ENCODE measurements at regions not wholly inside any gene's neighbourhood (a gene's known extent, or its start where the extent isn't known, plus 50 kb on each side); places are given as distances from the start of the nearest gene placed in this dataset.

DNA sequence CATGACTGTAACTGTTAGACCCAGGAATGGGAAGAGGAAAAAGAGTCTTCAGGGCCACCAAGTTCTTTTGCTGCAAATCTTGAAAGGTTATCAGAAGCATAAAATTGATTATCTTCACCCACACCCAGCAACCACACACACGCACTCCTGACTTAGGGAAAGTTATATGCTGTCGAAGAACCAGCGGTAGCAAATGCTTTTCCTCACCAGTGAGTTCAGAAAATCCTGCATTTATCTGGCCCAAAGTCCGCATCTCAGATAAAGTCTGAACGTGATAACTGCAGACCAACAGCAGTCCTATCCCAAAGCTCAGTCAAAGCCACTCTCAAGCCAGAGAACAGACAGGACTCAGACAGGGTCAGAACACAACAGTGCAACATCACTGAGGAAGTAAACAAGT, 115.6 kb downstream of the IRS2 start:
- DNase-seq (ENCODE audit: extremely low read depth in 1 of 2, low read depth in 1 of 2): no peak

DNA sequence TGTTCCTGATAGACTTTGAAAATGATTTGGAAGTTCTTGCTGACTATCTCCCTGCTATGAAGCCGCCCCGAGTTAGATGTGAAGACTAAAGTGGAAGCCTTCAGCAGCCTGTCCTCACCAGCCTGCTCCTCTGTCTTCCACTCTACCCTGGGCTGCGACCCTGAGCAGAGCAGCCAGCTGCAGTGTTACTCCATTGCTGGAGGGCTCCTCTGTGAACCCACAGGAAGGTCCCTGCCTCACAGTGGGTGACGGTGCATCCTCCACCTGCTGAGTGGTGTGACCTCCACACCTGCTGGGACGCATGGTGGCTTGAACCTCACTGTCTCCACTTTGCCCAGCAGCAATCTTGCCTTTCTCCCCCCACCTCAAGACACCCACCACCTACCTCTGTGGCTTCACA, 116.4 kb downstream of the IRS2 start:
- DNase-seq (ENCODE audit: extremely low read depth in 1 of 2, low read depth in 1 of 2): no peak

DNA sequence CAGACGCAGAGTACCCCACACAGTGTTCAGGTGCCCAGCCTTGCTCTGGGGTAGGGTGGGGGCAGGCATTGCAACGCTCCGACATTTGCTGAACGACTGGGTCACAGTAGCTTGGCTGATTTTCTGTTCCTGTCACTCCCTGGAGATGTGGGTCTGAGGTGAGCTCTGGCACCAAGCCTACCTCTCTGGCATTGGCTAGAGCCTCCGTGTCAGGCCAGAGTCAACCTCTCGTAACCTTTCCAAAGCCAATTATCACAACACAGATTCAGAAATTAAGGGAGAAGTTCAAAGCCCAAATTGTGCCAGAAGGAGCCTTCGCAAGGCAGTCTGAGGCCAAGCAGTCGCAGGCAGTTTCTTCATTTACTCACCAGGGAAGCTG, 117.2 kb downstream of the IRS2 start:
- no peak for DNase-seq (ENCODE audit: extremely low read depth in 1 of 2, low read depth in 1 of 2)

DNA sequence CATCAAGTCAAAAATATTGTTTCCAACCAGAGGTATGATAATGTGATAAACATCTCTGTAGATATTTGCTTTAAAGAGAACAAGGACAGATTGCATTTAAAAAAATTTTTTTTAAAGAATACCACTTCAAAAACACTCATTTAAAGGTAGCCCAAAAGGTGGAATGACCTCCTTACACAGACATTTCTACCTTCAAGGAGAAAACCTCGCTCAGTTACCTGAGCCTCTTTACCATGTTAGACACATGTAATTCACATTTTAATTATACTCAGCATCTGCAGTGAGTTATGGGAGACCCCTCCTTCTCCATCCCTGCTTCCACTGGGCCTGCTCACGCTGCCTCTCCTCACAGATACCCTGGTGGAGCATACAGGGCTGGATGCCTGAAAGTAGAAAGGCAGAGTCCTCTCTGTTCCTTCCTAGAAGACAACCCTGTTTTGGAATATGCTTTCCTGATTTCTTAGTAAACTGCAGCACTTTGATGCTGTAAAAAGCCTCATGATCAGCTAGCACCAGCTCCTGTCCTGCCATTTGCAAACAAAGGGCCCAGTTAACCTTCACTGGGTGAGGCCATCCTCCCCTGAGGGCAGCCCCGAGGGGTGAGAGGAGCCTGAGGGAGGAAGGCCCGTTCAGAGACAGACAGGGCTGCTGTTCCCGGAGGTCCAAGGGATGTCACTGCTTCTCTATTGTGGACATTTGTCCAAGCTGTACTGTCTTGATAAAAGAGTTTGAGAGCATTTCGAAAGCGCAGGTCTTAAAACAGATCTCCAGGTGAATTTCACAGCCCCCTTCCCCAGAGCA, 117.8 kb downstream of the IRS2 start:
- no peak for DNase-seq (ENCODE audit: extremely low read depth in 1 of 2, low read depth in 1 of 2)

- DNase-seq (ENCODE audit: extremely low read depth in 1 of 2, low read depth in 1 of 2): no peak
These were observed 118.5 kb downstream of the IRS2 start for GRCh38 chr13:109667807-109668291.

DNA sequence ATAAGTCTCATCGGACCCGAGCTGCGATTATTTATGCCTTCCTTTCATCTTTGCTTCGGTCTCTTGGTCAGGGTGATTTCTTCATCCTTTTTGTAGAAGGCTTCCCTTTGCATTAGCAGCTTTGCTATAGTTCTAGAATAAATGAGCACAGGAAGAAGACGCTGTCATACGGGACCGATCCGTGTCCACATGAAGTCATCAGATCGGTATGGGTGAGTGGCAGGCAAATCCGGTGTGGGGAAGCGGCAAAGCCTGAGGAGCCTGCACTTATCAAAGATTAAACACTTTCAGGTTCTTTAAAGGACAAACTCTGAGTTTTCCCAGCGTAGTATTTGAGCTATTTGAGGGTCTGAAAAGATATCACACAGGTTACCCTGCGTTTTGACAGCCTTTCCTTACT, 119.3 kb downstream of the IRS2 start:
- no peak for DNase-seq (ENCODE audit: extremely low read depth in 1 of 2, low read depth in 1 of 2)

DNA sequence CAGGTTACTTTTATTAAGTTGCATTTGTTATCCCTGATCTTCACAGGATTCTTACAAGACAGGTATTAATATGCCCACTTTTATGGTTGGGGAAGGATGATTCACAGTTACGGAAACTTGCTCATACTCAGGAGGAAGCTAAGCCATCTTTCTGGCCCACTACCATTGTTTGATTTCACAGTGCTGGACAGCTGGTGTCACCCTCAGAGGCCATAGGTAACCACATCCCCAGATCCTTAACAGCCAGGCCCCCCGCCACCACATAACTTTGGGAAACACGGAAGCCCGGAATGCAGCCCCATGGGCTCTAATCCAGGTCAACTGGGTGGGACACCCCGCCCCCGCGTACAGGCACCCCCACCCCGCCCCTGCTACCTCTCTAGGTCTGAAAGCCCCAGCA, 119.7 kb downstream of the IRS2 start:
- no peak for DNase-seq (ENCODE audit: extremely low read depth in 1 of 2, low read depth in 1 of 2)

DNA sequence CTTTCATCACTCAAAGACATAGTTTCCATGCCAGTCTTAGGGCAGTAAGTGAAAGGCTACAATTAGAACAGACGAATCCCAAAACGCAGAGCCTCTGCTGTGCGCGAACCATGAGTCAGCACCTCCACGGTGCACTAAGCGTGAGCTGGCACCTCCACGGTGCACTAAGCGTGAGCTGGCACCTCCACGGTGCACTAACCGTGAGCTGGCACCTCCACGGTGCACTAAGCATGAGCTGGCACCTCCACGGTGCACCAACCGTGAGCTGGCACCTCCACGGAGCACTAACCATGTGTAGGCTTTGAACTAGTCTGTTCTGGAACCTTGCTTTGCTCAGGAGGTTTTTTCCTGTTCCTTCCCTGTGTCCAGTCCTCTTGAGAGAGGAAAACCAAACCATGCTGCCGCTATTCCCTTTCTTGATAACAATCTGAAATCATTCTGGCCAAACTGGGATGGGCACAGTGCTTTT, 120.6 kb downstream of the IRS2 start:
- no peak for DNase-seq (ENCODE audit: extremely low read depth in 1 of 2, low read depth in 1 of 2)

- no peak for DNase-seq (ENCODE audit: extremely low read depth in 1 of 2, low read depth in 1 of 2)
These were observed 121.1 kb downstream of the IRS2 start for GRCh38 chr13:109665240-109665639.

DNA sequence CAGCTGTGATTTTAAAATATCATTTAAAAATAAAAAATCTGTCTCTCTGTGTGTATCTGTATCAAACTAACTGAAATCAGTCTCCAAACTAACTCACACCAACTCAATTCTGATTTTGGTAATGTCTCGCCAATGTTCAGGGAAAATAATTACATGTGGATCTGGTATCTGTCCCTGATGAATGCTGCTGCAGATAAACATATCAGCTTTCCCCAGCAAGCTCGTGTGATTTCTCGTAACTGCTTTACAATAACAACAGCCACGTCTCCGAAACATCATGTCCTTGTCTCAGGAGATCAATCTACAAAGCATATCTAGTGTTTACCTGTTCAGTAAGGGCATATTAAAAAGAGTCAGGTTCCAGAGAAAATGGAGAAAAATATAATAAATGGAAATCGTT, 129.0 kb downstream of the IRS2 start:
- no peak for DNase-seq (ENCODE audit: extremely low read depth in 1 of 2, low read depth in 1 of 2)

GRCh38 chr13:109656206-109656605, 130.2 kb downstream of the IRS2 start:
- DNase-seq (ENCODE audit: extremely low read depth in 1 of 2, low read depth in 1 of 2): no peak

GRCh38 chr13:109655611-109656010, 130.8 kb downstream of the IRS2 start:
- DNase-seq (ENCODE audit: extremely low read depth in 1 of 2, low read depth in 1 of 2): no peak

GRCh38 chr13:109655206-109655600, 131.2 kb downstream of the IRS2 start:
- DNase-seq (ENCODE audit: extremely low read depth in 1 of 2, low read depth in 1 of 2): no peak

DNA sequence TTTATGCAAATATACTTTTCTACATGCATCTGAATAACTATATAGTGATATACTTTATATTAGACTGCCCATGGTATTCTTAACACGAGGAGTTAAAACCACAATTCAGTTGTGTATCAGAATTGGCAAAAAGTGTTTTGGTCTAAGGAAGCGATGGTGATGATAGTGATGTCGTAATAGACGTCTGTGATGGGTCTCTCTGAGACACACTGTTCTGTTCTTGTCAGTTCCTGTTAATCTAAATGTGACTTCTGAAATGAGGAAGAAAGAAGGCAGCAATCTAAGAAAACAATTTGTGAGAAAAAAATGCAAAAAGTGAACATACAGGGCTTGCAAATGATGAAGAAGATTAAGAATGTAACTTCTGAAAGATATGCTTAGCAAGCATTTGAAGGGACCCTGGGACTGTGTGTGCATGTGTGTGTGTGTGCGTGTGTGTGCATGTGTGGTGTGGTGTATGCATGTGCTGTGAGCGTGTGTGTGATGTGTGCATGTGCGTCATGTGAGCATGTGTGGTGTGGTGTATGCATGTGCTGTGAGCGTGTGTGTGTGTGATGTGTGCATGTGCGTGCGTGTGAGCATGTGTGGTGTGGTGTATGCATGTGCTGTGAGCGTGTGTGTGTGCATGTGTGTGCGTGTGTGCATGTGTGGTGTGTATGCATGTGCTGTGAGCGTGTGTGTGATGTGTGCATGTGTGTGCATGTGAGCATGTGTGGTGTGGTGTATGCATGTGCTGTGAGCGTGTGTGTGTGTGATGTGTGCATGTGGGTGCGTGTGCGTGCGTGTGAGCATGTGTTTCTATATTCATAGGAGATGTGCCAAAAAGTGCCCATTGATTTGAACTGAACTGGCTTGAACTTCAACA, 131.8 kb downstream of the IRS2 start:
- DNase-seq (ENCODE audit: extremely low read depth in 1 of 2, low read depth in 1 of 2): no peak

DNA sequence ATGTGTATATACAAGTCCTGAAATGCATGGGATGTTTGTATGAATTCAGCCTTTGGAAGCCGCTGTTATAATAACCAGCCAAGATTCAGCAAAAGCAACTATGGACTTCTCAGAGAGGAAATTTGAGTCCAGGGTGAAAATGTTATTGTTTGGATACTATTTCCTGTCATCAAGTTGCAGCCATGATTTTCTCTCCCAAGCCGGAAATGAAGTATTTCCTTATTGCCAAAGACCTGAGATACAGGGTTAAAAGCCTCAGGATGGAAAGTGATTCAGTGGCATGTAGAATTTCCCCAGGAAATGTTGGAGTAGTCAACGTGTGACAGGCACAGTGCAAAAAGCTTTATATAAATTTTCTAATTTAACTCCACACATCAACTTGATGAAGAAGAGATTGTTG, 133.9 kb downstream of the IRS2 start:
- no peak for DNase-seq (ENCODE audit: extremely low read depth in 1 of 2, low read depth in 1 of 2)

DNA sequence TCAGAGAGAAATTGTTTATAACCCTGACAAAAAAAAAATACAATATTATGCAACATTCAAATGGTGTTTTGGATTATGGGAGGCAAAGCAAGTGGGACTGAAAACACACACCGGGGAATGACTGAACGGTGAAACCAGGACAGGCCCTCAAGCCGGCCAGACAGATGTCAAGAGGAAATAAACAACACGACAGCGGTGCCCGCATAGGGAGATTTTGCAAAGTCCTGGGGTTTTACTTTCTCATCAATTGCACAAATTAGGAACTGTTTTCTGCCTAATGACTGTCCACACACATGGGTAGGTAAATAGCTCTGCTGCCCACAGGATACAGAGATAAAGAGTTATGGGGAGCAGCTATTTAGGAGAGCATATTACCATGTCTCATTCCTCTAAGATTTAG, 134.5 kb downstream of the IRS2 start:
- DNase-seq (ENCODE audit: extremely low read depth in 1 of 2, low read depth in 1 of 2): no peak

DNA sequence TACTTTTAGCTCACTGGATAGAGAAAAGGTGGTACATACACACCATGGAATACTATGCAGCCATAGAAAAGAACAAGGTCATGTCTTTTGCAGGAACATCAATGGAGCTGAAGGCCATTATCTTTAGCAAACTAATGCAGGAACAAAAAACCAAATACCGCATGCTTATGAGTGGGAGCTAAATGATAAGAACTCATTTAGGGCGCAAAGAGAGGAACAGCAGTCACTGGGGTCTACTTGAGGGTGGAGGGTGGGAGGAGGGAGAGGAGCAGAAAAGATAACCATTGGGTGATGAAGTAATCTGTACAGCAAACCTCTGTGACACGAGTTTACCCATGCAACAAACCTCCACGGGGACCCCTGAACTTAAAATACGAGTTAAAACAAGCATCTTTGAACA, 135.1 kb downstream of the IRS2 start:
- DNase-seq (ENCODE audit: extremely low read depth in 1 of 2, low read depth in 1 of 2): no peak

DNA sequence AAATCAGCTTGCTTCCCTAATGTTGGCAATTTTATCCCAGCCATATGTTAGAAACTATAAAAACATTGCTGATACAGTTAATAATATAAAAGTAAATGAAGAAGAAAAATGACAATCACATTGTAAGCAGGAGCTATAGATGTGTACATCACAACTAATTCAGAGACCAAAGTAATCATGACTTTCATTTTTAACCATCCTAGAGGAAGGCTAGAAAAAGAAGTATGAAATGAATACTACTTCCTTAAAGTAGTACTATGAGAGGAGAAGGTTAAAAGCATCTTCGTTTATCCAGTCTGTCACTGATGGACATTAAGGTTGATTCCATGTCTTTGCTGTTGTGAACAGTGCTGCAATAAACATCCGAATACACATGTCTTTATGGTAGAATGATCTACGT, 135.5 kb downstream of the IRS2 start:
- DNase-seq (ENCODE audit: extremely low read depth in 1 of 2, low read depth in 1 of 2): no peak

GRCh38 chr13:109649713-109650112, 136.7 kb downstream of the IRS2 start:
- no peak for DNase-seq (ENCODE audit: extremely low read depth in 1 of 2, low read depth in 1 of 2)

DNA sequence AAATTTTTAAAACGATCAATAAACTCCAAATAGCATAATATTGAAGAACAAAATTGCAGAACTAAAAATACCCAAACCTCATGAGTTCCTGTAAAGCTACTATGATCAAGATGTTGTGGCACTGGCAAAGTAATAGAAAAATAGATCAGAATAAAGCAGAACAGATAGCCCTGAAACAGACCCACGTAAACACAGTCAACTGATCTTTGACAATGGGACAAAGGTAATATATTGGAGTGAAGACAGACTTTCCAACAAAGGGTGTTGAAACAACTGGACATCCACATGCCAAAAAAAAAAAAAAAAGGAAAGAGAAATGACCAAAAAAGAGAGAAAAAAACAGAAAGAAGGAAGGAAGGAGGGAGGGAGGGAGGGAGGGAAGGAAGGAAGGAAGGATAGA, 138.7 kb downstream of the IRS2 start:
- DNase-seq (ENCODE audit: extremely low read depth in 1 of 2, low read depth in 1 of 2): no peak

- DNase-seq (ENCODE audit: extremely low read depth in 1 of 2, low read depth in 1 of 2): no peak
These were observed 139.3 kb downstream of the IRS2 start for GRCh38 chr13:109647053-109647452.

GRCh38 chr13:109646423-109646822, 140.0 kb downstream of the IRS2 start:
- DNase-seq (ENCODE audit: extremely low read depth in 1 of 2, low read depth in 1 of 2): no peak
